ENCODE measurements at regions not wholly inside any gene's neighbourhood (a gene's known extent, or its start where the extent isn't known, plus 50 kb on each side); places are given as distances from the start of the nearest gene placed in this dataset.
"Not testable (repeated sequence)": the region's sequence is repeated elsewhere in the genome, so short reads cannot be mapped to it uniquely, and the experiment has no call there.

DNA sequence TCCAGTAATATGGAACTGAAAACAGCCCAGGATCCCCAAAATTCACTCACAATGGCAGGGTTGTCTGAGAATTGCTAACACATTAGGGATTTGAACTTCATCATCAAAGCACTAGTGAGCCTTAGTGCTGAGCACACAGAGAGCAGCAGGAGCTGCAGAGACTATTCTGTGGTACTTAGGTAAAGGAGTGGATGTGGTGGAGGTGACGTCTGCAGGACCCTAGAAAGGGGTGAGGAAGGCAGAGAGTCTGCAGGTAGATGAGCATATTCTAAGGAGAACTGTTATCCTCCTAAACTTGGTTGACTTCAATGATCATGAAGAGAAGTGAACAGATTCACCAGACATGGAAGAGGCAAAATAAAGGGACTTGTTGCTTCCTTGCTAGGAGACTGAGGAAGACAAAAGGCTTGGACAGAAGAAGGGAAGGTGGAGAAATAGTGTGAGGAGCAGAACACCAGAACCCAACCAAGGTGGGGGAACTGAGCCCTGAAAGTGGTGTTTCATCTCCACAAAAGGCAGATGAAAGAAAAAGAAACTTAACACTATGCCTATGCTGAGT lies 1164.0 kb downstream of the TMEM121 start:
- Histone ChIP-seq H3K4me3 (ENCODE audit: low read depth, low read length) (no peak overlapping the region), H3K36me3 (ENCODE audit: control insufficient read depth, insufficient read depth, low read length) (no peaks in the 10 kb centered on the region), H3K27me3 (ENCODE audit: control insufficient read depth, insufficient read depth, low read length) (no peaks in the 10 kb centered on the region)
- TF ChIP-seq, protein P1, sequence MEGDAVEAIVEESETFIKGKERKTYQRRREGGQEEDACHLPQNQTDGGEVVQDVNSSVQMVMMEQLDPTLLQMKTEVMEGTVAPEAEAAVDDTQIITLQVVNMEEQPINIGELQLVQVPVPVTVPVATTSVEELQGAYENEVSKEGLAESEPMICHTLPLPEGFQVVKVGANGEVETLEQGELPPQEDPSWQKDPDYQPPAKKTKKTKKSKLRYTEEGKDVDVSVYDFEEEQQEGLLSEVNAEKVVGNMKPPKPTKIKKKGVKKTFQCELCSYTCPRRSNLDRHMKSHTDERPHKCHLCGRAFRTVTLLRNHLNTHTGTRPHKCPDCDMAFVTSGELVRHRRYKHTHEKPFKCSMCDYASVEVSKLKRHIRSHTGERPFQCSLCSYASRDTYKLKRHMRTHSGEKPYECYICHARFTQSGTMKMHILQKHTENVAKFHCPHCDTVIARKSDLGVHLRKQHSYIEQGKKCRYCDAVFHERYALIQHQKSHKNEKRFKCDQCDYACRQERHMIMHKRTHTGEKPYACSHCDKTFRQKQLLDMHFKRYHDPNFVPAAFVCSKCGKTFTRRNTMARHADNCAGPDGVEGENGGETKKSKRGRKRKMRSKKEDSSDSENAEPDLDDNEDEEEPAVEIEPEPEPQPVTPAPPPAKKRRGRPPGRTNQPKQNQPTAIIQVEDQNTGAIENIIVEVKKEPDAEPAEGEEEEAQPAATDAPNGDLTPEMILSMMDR (IDR thresholded peaks at IDR 0.05; ENCODE audit: insufficient read depth, low read length, poor library complexity, severe bottlenecking) = no peak
- no peak for DNase-seq (ENCODE audit: low read depth)

DNA sequence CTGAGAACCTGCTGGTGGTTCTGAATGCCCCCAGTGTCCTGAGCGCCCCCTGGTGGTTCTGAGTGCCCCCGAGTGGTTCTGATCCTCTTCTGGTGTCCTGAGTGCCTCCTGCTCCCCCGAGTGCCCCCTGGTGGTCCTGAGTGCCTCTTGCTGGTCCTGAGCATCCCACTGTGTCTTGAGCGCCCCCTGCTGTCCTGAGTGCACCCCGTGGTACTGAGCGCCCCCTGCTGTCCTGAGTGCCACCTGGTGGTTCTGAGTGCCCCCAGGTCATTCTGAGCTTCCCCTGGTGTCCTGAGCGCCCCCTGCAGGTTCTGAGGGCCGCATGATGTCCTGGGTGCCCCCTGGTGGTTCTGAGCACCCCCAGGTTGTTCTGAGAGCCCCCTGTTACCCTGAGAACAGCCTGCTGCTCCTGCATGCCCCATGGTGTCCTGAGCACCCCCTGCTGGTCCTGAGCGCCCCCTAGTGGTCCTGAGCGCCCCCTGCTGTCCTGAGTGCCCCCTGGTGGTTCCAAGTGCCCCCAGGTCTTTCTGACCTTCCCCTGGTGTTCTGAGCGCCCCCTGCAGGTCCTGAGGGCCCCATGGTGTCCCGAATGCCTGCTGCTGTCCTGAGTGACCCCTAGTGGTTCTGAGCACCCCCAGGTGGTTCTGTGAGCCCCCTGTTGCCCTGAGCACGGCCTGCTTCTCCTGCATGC lies 1165.4 kb downstream of the TMEM121 start:
- Histone ChIP-seq H3K4me3 (ENCODE audit: low read depth, low read length) (no peak overlapping the region), H3K36me3 (ENCODE audit: control insufficient read depth, insufficient read depth, low read length) (no peaks in the 10 kb centered on the region), H3K27me3 (ENCODE audit: control insufficient read depth, insufficient read depth, low read length) (no peaks in the 10 kb centered on the region)
- DNase-seq (ENCODE audit: low read depth) = no peak
- TF ChIP-seq, protein P1 (IDR thresholded peaks at IDR 0.05; ENCODE audit: insufficient read depth, low read length, poor library complexity, severe bottlenecking) = peak; percentile 27

DNA sequence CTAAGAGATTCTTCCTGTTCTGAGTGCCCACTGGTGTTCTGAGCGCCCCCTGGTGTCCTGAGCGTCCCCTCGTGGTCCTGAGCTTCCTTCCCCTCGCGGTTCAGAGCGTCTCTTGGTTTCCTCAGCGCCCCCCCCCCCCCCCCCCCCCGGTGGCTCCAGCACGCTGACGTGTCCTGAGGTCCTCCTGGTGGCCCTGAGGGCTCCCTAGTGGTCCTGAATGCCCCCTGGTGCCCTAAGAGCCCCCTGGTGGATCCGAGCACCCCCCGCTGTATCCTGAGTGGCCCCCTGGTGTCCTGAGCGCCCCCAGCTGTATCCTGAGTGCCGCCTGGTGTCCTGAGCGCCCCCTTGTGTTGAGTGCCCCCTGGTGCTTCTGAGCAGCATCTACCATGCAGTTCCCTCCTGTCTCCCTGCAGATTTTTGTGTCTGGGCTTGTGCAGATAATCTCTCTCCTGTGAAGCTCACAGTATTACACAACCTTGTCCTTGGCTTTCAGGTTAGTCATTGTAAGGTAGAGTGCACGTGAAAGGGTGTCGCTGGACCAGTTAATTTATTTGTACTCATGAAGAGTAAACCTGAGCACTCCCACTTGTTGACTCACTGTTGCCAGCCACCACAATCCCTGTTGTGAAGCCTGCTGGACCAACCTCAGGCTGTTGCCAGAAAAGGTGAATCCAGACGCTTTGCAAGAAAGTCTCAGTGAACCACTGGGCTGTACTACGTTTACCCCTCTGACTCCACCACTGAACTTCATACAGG lies 1168.4 kb downstream of the TMEM121 start:
- TF ChIP-seq, protein P1 (IDR thresholded peaks at IDR 0.05; ENCODE audit: insufficient read depth, low read length, poor library complexity, severe bottlenecking) = no peak
- DNase-seq (ENCODE audit: low read depth) = no peak

DNA sequence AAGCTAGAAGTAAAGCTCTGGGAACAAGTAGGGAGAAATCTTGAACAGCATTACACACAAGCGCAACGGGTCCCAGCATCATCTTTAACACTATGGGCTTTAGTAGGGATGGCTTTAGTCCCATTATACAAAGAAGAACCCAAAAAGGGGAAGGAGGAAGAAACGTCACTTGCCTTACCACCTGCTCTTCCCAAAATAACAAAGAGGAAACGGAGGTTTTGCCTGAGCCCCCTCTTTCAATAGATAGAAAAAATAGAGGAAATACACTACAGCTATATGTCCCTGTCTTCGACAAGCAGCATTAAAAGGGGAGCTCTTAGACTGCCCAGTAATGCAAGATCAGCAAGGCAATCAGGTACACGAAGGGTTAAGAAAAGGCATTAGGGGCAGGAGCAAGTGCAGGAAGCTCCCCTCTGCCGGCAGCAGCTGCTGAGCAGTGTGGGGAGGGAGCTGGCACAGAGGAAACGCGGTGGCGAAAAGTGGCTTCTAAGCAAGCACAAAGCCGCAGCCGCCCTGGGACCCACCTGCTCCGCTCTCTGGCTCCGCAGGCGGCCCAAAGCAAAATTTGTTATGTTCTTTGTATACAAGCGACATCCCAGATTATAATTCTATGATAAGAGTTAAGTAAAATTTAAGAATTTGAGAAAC lies 1172.4 kb downstream of the TMEM121 start:
- not testable (repeated sequence) for DNase-seq (ENCODE audit: low read depth); H3K4me3 ChIP-seq (ENCODE audit: low read depth, low read length); H3K36me3 ChIP-seq (ENCODE audit: control insufficient read depth, insufficient read depth, low read length); H3K27me3 ChIP-seq (ENCODE audit: control insufficient read depth, insufficient read depth, low read length)

More for the DNA sequence above, 1168.4 kb downstream of the TMEM121 start:
- Histone ChIP-seq H3K4me3 (ENCODE audit: low read depth, low read length) (no peak overlapping the region), H3K27me3 (ENCODE audit: control insufficient read depth, insufficient read depth, low read length) (no peaks in the 10 kb centered on the region), H3K36me3 (ENCODE audit: control insufficient read depth, insufficient read depth, low read length) (no peaks in the 10 kb centered on the region)

DNA sequence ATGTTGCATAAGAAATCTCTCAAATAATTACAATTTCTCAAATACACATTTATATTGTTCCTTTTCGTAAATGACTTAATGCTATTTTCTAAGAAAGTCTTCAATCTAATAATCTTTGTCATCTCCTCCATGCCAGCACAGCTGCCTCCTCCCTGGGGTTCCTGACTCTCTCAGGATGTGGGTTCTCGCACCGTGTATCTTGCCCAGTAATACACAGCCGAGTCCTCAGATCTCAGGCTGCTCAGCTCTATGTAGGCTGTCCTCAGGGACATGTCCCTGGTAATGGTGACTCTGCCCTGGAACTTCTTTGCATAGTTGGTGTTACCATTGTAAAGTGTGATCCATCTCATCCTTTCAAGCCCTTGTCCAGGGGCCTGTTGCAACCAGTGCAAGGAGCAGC lies 1177.3 kb downstream of the TMEM121 start:
- H3K27me3 ChIP-seq (ENCODE audit: control insufficient read depth, insufficient read depth, low read length); DNase-seq (ENCODE audit: low read depth); H3K4me3 ChIP-seq (ENCODE audit: low read depth, low read length); H3K36me3 ChIP-seq (ENCODE audit: control insufficient read depth, insufficient read depth, low read length): not testable (repeated sequence)

DNA sequence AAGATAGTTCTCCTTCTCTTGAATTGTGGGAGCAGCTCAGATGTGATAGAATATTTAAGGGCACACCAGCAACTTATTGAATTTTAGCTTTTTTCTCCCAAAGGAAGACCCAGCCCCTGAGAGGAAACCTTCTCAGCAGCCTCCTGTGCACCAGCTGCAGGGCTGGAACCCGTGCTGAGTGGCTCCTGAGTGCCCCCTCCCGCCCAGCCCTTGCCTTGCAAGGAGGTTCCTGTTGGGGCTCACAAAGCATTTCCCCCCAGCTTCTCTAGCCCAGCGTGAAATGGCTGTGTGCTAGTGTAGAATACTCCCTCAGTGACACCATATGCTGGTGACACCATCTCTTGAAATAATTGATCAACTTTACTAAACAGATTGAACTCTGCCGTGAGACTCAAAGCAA lies 1180.1 kb downstream of the TMEM121 start:
- H3K4me3 ChIP-seq (ENCODE audit: low read depth, low read length); H3K27me3 ChIP-seq (ENCODE audit: control insufficient read depth, insufficient read depth, low read length); DNase-seq (ENCODE audit: low read depth); H3K36me3 ChIP-seq (ENCODE audit: control insufficient read depth, insufficient read depth, low read length): not testable (repeated sequence)

DNA sequence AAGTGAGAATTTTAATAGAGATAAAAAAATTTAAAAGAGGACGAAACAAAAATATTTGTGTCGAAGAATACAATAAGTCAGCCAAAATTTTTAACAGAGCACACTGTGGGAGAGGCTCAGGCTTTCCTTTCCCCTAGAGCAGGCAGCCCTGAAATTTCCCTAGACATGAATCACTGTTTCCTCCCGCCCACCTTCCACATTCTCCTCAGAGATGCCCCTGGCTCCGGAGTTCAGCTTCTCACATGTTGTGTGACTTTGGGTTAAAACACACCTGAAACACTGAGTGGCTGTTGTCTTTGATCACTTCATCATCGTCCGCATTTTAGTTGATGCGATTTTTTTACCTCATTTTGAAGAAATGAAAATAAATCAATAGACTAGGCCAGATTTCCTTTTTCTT lies 1183.8 kb downstream of the TMEM121 start:
- not testable (repeated sequence) for H3K27me3 ChIP-seq (ENCODE audit: control insufficient read depth, insufficient read depth, low read length); H3K36me3 ChIP-seq (ENCODE audit: control insufficient read depth, insufficient read depth, low read length); DNase-seq (ENCODE audit: low read depth); H3K4me3 ChIP-seq (ENCODE audit: low read depth, low read length)

DNA sequence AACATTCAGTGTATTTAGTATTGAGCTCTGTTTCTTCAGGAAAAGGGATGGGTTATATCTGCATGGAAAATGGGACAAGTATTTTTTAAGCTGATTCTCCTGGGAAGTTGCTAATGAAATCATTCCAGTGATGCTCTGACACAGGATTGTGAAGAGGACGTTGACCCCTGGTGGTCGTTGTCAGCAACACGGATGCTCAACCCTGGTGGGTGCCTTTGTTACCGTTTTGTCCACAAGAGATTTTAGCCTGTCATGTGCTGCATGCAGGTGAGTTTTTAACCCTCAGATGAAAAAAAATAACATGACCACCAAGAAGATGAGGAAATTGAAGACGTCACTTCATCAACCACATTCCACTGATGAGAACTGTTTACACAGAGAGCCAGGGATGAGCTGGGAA lies 1186.1 kb downstream of the TMEM121 start:
- DNase-seq (ENCODE audit: low read depth); H3K27me3 ChIP-seq (ENCODE audit: control insufficient read depth, insufficient read depth, low read length); H3K4me3 ChIP-seq (ENCODE audit: low read depth, low read length); H3K36me3 ChIP-seq (ENCODE audit: control insufficient read depth, insufficient read depth, low read length): not testable (repeated sequence)

DNA sequence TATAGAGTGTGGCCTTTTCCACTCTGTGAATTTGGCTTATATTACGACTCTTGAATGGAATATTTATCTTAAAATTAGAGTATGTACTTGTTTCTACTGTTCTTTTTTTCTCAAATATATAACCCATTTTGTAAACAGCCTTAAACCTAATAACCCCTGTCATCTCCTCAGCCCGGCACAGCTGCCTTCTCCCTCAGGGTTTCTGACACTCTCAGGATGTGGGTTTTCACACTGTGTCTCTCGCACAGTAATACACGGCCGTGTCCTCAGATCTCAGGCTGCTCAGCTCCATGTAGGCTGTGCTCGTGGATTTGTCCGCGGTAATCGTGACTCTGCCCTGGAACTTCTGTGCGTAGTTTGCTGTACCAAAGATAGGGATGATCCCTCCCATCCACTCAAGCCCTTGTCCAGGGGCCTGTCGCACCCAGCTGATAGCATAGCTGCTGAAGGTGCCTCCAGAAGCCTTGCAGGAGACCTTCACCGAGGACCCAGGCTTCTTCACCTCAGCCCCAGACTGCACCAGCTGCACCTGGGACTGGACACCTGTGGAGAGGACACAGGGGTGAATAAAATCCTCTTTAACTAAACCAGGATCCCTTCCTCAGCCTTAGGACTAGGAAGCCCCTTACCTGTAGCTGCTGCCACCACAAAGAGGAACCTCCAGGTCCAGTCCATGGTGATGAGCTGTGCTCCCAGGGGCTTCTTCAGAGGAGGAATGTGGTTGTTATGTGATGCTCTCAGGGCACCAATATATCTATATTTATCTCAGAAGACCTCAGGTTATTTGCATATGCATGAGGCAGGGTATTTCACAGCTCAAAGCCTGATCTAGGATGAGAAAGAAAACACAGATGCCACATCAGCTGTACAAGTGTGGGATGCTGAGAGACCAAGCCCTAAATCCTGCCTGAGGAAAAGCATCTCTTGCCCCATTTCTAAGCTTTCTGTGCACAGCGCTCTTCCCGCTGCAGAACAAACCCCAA lies 1188.4 kb downstream of the TMEM121 start:
- H3K4me3 ChIP-seq (ENCODE audit: low read depth, low read length); DNase-seq (ENCODE audit: low read depth); H3K27me3 ChIP-seq (ENCODE audit: control insufficient read depth, insufficient read depth, low read length); H3K36me3 ChIP-seq (ENCODE audit: control insufficient read depth, insufficient read depth, low read length): not testable (repeated sequence)

DNA sequence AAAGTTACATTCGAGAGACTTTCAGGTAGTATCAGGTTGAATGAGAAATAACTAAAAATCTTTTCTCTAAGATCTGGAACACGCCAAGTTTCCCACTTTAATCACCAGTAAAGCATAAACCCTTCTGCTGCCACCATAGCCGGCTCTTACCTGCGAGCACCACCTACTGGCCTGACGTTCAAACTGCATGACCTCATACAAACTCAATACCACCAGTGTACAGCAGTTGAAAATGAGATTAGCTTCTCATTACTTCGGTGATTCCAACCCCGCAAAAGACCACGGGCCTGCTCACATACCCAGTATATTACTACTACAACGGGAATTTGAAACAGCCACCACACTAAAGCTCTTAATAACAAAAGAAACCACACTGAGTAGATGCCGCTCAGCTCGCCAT lies 1191.2 kb downstream of the TMEM121 start:
- not testable (repeated sequence) for H3K4me3 ChIP-seq (ENCODE audit: low read depth, low read length); H3K36me3 ChIP-seq (ENCODE audit: control insufficient read depth, insufficient read depth, low read length); H3K27me3 ChIP-seq (ENCODE audit: control insufficient read depth, insufficient read depth, low read length); DNase-seq (ENCODE audit: low read depth)
